OCI-M2 (cell line): ENCODE measurements at regions not wholly inside any gene's neighbourhood (a gene's known extent, or its start where the extent isn't known, plus 50 kb on each side); places are given as distances from the start of the nearest gene placed in this dataset.
A peak's percentile ranks its signal among the peaks of the same experiment; 100 is the strongest.

Source experiments
- DNase-seq: peaks from one replicate; lab custom pipeline; 2025; ENCODE audit not compliant: unreplicated experiment; lab: John Stamatoyannopoulos, UW

DNA sequence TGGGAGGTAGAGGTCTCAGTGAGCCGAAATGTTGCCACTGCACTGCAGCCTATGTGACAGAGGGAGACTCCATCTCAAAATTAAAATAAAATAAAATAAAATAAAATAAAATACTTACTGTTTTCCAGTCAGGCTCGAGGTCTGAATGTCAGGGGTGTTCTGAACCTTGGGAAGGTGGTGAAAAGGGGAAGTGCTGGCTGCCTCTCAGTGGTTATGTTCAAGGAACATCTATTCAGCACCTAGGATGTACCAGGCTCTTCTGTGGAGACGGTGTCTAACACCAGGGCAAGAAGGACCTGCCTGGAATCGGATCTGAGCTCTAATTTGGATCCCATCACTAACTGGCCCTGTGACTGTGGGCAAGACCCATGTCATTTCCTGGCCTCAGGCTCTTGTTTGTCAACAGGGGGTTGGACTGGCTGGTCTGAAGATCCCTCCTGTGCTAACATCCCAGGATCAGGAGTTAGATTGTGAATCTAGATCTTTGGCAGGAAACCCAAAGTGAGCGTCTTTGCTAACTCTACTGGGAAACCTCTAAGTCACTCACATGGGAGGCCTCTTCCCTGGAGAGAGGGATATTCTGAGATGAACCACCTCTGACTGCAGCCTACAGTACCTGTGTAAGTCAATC, 63.4 kb upstream of the SIRPG start:
- DNase-seq = no peak

DNA sequence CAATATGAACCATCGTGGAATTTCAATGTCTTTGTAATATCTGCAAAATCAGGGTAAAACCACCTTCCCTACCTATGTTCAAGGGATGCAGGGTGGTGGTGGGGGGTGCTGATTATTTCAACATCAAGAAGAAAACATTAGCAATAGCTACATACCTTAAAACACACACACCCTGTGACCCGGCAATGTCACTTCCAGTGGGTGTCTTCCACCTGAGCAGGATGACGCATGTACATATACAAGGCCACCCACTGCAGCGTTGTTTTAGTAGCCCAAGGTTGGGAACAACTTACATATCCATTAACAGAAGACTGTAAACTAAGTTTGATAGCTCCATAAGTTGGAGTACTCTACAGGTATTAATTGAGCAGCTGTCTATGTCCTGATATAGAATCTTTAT, 62.6 kb upstream of the SIRPG start:
- no peak for DNase-seq

DNA sequence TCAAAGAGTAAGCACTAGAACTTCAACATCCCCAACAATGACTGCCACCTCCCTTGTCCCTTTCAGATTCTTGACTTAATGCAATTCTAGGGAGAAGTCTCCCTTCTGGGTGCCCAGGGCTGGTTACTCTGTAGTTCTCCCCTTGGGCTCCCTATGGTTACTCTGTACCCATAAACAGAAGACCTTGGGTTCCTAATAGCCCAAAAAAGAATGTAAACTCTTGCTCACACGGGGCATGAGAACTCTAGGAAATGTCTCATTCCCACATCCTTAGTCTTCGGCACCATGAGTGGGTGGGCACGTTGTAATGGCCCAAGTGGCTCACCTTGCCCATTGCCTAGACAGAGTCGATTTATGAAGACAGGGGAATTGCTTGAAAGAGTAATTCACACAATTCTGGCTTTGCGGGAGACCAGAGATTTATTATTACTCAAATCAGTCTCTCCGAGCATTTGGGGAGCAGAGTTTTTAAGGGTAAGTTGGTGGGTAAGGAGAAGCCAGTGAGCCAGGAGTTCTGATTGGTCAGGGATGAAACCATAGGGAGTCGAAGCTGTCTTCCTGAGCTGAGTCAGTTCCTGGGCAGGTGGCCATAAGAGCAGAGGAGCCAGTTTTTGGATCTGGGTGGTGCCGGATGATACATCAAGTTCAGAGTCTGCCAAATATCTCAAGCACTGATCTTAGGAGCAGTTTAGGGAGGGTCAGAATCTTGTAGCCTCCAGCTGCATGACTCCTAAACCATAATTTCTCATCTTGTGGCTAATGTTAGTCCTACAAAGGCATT, 61.2 kb upstream of the SIRPG start:
- no peak for DNase-seq

DNA sequence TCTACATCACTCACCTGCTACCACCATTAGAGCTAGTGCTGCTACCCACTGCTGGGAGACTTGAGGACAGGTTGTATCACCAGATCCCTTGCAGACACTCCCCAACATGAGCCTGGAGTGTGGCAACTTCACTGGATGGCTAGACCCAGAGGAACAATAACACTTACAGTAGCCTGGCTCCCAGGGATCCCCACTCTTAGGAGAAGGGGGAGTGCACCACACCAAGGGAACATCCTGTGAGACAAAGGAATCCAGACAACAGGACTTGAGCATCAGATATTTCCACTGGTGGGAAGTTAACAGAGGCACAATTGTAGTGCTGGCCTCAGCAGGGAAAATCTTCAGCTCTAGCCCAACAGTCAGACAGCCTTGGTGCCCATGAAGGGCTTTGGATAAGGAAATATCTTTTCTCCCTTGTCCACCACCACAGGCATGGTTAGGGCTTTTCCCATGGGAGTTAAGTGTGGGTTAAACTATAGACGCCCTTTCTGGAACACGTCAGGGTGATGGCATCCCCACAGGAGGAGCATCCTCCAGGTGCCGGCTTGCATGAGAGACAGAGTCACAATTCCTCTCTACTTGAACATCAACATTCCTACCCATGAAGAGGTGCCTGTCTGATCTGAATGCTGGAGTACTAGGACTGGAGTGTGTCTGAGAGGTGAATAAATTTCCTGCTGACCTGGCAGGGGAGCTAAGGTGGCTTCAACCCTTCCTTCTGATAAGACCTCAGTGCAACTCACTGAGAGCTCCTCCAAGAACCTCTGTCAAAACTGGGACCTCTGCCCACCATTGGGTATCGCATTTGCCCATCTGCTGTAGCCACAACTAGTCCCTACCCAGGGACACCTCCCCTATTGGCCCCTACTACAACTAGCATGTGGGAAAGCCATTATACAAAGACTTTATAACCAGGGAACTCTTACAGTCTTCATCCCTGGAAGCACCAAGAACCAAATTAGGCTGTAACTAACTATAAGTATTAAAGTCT, 55.4 kb upstream of the SIRPG start:
- DNase-seq = no peak

DNA sequence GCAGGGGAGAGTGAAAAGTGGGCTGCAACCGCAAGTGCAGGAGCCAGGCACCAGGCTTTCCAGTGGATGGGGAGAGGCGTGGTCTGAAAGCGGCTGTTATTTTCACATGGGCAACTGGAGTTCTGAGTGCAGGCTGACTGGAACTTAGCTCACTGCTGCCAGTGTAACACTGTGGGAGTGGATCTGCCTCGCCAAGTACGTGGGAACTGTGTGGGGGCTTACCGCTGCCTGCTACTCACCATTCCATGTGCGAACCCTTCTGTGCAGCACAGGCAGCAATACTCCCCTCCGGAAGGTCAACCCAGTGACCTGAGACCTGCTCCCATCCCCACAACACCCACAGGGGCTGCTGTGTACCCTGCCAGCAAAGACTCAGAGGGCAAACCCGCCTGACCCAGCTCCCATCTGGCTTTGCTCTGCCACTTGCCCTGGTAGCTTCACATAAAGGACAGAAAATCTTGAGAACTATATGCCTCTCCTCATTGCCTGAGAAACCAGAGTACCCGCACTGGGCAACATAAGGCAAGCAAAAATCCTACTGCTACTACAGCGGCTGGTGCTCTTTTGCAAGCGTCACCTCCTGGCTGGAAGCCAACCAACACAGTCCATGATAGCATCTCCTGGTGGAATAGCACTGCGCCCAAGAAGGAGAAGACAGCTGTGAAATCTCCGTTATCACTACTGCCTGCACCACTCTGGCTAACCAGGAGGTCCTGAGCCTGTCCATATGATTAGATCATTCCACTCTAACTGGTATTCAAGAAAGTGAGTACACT, 54.4 kb upstream of the SIRPG start:
- DNase-seq = no peak

DNA sequence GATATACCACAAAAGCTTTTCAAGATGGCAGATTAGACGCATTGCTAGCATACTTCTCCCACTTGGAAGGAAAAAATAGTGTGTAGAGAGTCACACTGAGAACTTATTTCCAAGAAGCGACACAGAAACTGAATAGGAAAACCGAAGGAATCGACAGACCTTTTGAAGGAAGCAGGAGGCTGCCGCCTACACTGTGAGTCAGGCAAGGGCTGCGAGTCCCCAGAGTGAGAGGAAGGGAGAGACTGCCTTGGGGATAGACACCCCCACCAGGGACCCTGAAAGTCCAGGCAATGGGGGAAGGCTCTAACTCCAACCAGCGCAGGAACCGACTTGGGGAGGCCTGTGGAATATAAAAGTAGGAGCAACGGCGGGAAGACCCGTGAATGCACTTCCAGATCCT, 53.7 kb upstream of the SIRPG start:
- no peak for DNase-seq

DNA sequence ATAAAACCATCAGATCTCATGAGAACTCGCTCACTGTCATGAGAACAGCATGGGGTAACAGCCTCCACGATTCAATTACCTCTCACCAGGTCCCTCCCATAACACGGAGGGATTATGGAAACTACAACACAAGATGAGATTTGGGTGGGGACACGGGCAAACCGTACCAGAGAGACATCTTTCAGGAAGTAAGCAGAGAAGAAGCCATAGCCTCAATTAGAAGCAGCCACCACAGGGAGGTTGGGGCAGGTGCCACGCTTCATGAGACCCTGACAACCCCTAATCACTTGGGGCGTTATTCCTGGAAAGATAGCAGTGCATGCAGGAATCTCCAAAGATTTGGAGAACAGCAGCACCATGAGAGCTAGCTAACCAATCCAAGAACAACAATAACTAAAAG, 52.9 kb upstream of the SIRPG start:
- no peak for DNase-seq

DNA sequence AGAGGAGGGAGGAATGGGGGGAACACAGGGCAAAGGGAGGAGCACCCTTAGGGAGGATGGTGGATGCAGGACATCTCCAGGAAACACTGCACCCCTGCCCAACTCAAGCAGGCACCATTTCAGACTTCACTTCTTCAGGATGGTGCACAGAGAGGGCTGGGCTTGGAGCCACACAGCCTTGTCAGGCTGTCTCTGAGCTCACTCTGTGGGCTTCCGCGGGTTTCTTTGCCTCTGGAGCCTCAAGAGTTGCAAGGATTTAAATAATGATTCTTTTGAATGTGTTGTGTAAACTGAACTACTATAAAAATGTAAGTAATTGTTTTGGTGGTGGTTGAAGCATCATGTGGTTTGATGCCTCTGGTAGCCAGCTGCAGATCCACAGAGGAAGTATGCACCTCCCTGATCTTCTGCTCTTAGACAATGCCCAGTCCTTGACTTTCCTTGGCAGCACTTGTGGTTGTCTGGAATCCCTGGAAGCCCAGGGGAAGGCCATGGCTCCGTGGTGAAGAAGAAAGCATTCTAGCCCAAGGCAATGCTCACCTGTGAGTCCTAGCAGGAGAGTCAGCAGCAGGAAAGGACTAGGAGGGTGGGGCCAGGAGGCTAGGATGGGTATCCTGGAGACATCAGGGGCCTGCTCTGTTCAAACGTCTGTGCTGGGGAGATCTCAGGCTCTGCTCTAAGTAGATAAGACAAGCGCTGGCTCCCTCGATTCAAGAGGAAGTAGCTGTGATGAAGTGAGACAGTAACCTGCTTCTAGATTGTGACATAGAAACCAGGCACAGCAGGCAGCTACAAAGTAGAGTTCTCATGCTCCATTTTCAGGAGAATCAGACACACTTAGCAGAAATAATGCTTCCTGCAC, 50.2 kb upstream of the SIRPG start:
- peak; percentile 54 for DNase-seq
